CD4-positive, alpha-beta T cell treated with Interleukin-1 beta for 1 hour (primary cell): ENCODE measurements at regions not wholly inside any gene's neighbourhood (a gene's known extent, or its start where the extent isn't known, plus 50 kb on each side); places are given as distances from the start of the nearest gene placed in this dataset.

Experiments used
- DNase-seq, 2 donors: peaks; one replicate each; pipeline ENCODE4 v3.0.0-alpha.2; 2020 to 2022

DNA sequence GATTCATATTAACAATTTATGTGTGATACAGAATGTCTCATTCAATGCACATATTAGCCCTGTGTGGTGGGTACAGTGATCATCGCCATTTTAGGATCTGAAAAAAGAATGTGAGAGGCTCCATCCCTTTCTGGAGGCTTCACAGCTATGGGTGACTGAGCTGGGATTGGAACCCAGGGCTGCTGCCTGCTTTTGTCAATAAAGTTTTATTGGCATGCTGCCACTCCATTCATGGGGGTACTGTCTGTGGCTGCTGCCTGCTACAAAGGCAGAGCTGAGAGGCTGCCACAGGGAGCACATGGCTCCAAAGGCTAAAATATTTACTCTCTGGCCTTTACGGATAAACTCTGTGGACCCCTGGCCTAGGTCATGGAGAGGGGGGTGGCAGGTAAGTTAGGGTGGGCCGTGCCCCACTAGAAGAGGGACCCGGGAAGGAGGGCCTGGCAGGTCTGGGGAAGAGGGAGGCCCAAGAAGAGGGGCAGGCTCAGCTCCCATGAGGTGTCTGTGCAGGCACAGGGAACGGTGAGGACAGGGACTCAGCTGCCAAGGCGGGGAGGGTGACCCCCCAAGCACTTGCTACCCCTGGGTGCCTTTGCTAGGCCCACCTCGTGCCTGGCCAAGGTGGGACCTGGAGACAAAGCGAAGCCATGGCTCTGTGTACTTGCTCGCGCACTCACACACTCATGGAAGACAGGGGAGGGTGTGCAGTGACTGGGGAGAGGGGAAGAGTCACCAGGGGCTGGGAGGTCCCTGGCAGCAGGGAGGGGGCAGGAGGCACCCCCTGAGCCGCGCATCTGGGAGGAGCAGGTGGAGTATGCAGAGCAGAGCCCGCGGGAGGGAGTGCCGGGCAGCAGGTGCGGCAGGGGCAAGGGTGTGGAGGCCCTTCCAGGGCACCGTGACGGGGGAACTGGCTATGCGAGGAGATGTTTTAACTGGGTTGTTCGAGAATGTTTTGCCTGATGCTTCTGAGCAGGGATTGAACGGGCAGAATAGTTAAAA is 335.3 kb downstream of the CTTN start:
- no peak for DNase-seq

DNA sequence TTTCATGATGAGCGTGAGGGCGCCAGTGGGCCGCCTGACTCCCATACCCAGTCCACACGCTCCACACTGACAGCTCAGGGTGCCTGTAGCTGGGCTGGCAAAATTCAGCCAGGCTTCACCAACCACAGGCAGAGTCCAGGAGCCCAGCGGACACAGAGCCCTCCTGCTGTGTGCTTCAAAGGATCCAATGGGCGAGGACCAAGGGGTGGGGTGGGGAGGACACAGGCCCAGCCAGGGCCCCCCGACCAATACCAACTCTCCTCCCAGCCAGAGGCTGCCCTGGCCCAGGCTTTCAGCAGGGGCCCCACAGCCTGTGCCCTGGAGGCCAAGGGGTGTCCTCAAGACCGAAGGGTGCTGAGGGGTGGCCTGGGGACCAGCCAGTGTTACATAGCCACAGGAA is 336.1 kb downstream of the CTTN start:
- no peak for DNase-seq

DNA sequence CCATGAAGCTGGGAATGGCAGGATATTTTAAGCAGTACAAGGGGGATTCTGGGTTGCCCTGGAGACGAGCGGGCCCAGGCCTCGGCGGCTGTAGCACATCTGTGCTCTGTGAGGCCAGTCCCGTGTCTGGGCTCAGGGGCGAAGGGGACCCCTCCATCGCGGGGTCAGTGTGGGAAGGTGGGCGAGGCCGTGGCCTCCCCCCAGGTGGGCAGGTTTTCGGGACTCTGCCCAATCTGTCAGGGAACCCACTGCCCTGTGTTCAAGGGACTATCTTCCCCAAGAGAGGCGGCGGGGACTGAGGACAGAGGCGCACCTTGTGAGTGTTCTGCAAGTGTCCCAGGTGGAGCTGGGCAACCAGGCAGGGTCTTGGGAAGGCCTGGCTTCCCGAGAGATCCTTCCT is 336.6 kb downstream of the CTTN start:
- DNase-seq = no peak

DNA sequence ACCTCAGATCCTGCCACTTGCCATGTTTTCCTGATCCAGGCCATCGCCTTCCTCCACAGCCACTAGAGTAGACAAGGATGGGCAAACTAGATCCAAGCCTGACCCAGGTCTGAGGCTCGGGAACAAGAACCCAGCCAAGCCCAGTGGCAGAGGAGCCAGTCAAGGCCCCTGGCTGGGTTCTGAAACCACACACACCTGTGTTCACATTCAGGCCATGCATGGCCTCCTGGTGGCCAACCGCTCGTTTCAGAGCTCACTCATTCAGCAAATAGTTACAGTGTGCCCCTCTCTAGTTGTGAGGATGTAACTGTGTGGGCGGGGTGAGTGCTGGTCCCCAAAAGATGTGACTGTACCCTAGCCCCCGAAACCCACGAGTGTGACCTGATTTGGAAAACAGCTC is 337.6 kb downstream of the CTTN start:
- DNase-seq = no peak

DNA sequence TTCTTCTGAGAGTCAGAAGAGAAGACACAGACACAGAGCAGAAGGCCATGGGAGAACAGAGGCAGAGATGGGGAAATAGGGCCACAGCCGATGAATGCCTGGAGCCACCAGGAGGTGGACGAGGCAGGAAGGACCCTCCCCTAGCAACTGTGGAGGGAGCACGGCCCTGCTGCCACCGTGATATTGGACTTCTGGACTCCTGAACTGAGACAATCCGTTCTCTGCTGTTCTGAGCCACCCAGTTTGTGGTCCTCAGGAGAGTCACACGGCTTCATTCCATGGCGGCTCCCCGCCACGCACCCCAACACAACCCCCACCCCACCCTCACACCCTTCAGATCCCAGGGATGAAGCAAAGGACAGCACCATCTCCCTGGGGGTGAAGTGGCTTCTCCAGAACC is 338.1 kb downstream of the CTTN start:
- DNase-seq = no peak

DNA sequence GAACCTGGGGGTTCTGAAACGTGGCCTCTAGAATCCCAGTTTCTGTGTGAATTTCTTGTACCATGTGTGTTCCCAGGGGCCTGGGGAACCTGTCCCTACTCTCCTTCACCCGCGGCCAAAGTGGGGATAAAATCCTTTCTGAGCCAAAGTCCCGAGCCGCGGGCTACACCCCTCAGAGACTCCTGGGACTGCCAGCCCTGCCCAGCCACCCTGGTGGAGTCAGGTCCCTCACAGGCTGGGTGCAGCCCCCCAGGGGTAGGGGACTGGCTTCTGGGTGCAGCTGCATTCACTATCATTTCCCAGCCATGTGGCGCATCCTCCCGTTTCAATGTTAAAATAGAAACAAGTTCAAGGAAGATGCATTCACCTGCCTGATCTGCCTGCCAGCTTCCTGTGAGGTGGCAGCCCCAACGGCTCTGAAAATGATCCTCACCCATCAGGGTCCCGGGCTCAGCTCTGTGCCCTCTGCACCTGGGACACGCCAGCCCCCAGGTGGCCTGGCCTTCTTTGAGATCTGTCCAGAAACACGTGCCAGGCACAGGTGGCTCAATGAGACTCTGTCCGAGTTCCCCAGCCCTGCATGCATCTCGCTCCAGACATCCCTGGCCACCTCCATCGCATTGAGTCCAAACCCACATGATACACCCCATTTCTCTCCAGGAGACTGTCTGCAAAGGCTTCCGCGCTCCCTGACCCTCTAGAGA is 338.8 kb downstream of the CTTN start:
- no peak for DNase-seq

DNA sequence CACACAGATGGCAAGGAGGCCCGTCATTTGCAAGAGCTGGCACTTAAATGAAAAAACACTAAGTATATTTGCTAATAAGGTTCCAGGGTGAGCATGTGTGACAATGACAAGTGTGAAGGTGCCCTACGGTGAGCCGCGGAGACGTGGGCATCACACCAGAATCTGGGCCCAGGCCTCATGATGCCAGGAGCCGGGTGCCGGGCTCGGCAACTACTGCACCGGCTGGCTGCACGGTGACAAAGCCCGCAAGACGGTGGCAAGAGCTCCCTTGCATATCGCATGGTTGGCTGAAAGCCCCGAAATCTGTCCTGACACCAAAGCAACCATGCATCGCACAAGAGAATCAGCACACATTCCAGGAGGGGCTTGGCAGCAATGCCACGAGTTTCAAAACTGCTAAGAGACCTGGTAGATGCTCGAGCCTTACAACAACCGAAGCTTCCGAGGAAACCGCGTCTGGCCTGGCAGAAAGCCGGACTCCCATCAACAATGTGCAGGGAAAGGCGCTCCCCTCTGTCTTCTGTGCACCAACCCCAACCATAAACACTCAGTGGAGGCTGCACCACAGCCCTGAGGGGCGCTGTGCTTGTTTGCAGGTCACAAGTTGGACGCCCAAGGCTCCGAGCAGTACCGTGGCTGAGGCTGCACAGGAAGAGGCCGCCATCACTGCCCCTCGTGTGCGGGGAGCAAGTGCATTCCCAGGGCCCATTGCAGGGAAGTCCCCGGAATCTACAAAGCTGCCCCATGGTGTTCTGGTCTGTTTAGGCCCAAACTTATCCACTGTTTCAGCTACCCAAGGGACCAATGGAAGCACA is 339.7 kb downstream of the CTTN start:
- DNase-seq = no peak

DNA sequence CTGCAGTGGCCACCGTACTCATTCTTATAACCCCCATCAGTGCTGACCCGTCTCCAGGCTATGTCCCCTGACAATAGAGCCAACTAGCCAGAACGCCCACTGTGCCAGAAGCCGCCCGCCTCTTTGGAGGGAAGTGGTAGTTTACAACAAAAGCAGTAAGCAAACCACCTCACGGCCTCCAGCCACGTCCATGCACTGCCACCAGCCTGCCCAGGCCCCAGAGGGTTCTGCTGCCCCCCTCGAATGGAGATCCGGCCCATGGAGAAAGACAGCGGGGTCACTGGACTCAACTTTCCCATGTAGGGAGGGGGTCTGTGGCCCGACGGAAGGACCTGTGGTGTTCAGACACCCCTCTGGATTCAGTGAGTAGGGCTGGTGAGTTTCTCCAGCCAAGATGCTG is 340.3 kb downstream of the CTTN start:
- no peak for DNase-seq

DNA sequence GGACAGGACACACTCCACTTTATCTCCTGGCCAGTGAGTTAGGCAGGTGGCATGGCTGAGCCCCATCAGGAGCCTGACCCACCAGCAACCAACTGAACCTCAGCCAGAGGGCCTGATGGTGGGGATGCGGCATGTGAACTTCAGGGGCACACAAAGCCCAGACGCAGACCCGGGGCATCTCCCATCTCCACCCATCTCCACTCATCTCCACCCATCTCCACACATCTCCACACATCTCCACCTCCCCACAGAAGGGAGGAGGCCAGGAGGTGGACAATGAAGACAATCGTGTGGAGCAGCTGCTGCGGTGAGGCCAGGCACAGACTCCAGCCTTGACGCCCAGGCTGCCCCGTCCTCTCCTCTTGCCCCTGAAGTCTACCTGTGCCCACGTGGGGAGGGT is 340.8 kb downstream of the CTTN start:
- DNase-seq = no peak

DNA sequence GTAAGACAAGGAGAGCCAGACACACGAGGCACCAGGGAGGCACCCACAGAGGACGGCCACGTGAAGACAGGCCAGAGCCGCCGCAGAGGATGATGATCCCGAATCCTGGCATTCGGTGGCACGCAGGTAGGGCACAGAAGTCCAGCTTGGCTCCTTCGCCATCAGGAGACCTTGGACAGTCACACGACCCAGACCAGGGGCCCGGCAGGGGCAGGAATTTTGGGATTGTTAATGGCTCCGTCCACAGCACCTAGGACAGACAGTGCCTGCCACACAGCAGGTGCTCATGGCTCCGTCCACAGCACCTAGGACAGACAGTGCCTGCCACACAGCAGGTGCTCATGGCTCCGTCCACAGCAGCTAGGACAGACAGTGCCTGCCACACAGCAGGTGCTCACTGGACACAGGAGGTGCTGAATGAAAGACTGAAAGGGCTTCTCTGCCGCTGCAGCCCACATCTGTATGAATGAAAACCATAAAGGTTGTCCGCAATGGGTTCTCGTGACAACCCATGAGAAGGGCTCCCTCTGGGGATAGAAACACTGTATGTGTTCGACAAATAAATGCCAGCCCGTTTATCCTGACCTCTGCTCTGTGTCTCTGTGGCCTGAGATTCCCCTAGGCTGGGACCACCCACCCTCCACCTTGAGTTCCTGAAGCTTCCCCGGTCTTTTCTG is 341.6 kb downstream of the CTTN start:
- no peak for DNase-seq

DNA sequence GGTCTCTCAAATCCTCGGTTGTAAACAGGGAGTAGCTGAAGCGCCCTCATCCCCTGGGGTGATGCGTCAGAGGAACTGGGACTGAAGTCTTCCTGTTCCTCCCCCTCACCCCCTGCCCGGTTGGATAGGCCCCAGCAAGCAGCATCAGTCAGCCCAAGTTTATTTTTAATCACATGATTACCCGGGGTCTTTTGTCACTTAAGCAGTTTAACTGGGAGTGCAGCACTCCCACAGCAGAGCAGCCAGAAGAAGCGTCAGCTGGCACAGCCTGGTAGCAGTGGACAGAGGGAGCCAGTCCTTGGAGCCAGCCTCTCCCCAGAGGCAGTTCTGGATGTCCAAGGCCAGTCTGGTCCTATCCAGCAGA is 342.1 kb downstream of the CTTN start:
- no peak for DNase-seq

DNA sequence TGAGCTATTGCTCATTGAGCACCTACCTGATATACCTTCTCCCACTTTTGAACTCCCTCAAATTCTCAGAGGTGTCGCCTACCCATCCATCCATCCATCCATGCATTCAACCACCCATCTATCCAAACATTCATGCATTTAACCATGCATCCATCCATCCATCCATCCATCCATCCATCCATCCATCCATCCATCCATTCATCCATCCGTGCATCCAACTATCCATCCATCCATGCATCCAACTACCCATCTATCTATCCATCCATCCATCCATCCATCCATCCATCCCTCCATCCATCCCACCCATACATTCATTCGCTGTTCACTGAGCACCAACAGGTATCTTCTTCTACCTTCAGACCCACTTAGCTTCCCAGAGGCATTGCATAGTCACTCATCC is 342.8 kb downstream of the CTTN start:
- DNase-seq = no peak

DNA sequence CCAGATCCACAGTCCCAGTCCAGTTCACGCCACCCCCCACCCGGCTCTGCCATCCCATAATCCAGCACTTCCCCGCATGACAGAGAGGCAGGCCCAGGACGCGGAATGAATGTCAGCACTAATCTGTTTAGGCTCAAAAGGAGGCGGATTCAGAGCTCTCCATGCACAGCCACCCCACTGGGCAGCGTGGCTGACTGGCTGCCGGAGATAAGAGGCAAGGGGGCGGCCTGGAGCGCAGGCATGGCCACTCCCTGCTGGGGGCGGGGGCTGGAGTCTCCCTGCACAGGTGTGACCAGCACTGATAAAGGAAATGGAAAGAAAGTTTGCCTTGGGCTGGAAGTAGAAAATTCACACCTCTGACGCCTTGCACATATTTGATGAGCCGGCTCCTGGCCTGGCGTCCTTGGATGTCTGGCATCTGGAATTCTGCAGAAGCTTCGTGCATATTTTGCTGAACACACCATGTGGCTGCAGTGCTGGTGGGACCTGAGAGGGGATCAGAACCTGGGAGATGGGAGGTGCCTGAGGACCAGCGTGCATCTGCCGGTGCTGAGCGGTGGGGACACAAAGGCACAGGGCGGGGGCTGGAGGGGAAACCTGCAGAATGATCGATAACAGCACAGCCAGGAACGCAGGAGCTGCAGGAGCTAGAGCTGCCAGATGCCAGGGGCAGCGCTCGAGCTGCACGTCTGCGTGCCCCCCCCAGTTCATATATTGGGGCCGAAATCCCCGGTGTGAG is 344.4 kb downstream of the CTTN start:
- no peak for DNase-seq

DNA sequence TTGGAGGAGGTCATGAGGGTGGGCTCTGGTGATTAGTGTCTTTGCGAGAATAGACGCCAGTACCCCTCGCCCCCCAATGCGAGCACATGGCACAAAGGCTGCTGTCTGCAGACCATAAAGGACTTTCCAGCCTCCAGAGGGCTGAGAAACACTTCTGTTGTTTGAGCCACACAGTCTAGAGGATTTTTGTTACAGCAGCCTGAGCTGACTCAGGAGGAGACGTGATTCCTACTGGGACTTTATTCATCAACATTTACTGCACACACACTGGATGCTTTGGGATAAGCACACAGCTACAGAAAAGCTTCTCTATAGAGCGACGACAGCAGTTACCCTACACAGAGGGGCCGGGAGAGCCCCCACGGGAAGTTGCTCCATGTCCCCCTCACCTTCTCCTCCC is 345.0 kb downstream of the CTTN start:
- no peak for DNase-seq

DNA sequence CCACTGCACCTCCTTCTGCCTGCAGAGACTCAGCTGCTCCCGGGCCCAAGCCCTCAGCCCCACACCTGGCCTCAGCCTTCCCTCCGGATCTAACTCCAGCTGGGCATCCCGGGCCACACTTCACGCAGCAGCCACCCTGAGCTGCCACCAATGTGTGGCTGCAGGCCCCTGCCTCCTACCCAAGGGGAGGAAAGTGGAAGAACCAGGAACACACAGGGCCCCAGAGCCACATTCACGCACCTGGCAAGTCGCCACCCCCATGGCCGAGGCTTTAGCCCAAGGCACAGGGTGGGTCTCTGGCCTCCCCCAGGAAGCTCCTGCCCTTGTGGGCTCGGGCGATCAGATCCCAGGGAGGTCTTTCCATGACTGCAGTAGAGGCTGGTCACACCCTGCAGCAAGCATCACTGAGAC is 345.6 kb downstream of the CTTN start:
- DNase-seq = no peak

DNA sequence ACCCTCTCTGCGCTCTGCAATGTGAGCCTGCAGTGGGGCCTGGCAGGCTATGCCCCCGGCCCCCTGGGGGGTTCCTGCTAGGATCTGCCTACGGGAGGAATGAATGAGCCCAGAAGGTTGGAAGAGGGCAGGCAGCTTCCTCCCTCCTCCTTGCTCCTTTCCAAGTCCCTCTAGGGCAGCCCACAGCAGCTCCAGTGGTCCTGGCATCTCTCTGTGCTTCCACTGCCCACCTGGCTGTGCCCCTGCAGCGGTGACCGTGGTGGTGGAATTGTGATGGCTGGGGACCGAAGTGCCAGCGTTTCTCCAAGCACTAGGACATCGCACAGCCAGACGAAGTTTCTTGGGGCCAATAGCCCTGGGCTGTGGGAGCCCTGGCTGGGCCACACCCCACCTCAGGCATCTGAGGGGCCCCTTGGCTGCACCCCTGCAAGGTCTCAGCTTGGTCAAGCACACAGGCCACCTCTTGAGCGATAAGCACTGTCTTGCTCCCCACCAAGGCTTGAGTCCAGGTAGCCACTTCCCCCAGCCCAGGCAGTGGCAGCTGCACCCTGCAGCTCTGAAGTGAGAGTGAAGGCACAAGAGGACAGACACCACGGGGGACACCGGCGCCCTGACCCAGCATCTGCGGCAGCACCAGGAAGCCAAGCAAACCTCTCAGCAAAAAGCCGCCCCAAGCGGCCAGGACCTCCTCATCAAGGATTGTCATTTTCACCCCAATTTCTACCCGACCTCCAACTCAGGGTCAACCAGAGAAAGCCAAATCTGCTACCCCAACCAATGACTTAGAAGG is 346.3 kb downstream of the CTTN start:
- no peak for DNase-seq

DNA sequence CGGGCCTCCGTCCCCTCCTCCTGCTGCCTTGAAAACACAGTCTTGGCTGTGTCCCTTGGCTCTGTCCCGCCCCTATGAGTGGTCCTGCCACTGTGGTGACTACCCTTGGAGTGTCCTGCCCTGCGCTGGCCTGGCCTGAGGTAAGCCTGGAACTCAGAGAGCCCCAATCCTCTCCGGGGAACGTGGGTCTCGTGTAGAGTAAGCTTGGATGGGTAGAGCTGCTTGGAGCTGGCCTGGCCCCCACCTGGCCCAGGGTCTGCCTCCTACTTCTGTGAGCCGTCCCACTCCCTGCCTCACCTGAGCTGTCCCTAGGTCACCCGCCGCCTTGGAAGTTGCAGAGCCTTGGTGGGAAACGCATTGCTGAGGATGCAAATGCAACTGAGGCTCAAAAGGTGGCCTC is 347.1 kb downstream of the CTTN start:
- DNase-seq = no peak

DNA sequence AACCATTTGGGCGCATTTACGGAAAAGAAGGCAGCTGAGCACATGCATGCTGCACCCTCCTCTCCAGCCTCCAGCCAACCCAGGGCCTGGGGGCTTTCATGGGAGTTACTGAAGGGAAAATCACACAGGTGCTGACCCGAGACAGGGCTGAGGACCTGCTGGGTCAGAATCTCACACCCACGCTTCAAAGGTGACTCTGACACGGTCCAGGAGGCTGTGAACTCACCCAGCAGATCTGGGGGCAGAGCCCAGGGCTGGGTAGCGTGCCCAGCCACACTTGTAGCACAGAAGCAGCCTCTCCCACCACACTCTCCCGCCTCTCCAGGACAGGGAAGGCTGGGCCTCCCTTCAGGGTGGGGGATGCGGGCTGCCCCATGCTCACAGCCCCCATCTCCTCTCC is 347.6 kb downstream of the CTTN start:
- no peak for DNase-seq

DNA sequence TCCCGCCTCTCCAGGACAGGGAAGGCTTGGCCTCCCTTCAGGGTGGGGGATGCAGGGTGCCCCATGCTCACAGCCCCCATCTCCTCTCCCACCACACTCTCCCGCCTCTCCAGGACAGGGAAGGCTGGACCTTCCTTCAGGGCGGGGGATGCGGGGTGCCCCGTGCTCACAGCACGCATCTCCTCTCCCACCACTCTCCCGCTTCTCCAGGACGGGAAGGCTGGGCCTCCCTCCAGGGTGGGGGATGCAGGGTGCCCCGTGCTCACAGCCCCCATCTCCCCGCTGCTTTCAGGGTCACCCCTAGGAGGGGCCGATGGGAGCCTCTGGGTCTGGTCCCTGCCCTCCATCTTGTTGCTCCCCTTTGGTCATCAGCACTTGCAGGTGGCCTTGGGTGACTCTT is 348.0 kb downstream of the CTTN start:
- DNase-seq = no peak

DNA sequence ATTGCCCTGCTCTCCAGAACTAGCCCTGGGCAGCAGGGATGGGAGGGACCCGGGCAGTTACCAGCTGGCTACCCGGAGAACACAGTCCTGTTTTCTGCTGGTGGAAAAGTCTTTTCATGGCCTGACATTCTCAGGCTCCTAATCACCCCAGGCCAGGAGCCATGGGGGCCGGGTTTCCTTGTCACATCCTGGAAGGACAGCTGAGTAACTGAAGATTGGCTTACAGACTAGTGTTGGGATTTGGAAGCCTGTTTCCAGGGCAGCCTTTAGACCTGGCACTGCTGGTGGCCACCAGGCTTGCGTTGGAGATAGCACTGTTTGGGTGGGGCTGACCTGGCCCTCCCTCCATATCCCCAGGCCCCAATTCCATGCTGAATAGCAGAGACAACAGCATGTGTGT is 349.0 kb downstream of the CTTN start:
- no peak for DNase-seq

DNA sequence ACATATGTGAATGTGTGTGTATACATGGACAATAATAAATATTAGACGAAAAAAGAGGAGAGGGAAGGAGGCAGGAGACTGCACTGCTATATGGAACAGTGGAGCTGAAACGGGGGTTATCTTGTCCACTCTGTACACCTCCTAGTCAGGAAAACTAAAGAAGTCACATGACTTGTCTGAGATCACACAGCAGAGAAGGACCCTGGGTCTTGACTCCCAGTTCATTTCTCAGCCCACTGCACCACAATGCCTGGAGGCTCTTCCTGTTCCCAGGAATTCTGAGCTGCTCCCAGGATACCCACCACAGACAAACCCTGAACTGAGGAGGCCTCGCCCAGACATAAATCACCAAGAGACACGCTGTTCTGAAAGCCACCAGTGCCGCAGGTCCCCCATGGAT is 349.6 kb downstream of the CTTN start:
- no peak for DNase-seq
